HepG2 (cell line): ENCODE measurements at regions not wholly inside any gene's neighbourhood (a gene's known extent, or its start where the extent isn't known, plus 50 kb on each side); places are given as distances from the start of the nearest gene placed in this dataset.

Experiments used
- ATAC-seq: fragments of 200-7000 bp; cut with Tn5 transposase; 3 replicates; pipeline ENCODE4 v1.9.1; 2020; ENCODE audit warnings: mild to moderate bottlenecking, moderate library complexity
- BruUV-seq: library from RNA; stranded (reverse); fragments of 400-500 nt; replicated peaks from 2 replicates; lab custom pipeline; 2021; lab: Mats Ljungman, UMichigan
- CTCF ChIA-PET: fragments of 300-600 bp; formaldehyde crosslinking; extraction: SDS; loops from one replicate; lab custom pipeline; 2021; ENCODE audit warnings: low total read pairs, inconsistent platforms, low intra/inter-chr PET ratio; lab: Yijun Ruan, JAX
- POLR2A ChIA-PET: fragments of 350-600 bp; sonication (Branson Sonifier 250); formaldehyde crosslinking; loops from one replicate; lab custom pipeline; 2020; ENCODE audit warnings: antibody characterized with exemption, inconsistent platforms; lab: Yijun Ruan, JAX
- DNase-seq: peaks from one replicate; pipeline ENCODE4 v3.0.0-alpha.2; 2015; ENCODE audit warnings: low spot score
- FAIRE-seq: peaks from 3 replicates; lab custom pipeline; 2011; peaks lifted over from hg19 to GRCh38; lab: Jason Lieb, UNC
- H2AFZ ChIP-seq: one replicate; pipeline ENCODE4 v1.6.1; 2011; ENCODE audit warnings: low read length, inconsistent platforms
- H3K27ac ChIP-seq: fragments of 300-600 bp; 3 replicates; pipeline ENCODE4 v1.8.0; 2011; ENCODE audit warnings: mixed run types, mild to moderate bottlenecking, mixed read lengths, low read length, inconsistent platforms; ENCODE audit not compliant: insufficient read depth; ENCODE audit errors: extremely low read length
- H3K27me3 ChIP-seq, 2 experiments: fragments of 200-600 bp in 1 of 2; 2 replicates in 1 of 2; 3 replicates in 1 of 2; pipeline versions ENCODE4 v1.6.0 to v1.8.0; 2011; ENCODE audit warnings: low read length in 2 of 2, mild to moderate bottlenecking in 2 of 2, moderate library complexity in 2 of 2, inconsistent platforms in 1 of 2; ENCODE audit not compliant: insufficient read depth in 2 of 2, control insufficient read depth in 1 of 2
- H3K36me3 ChIP-seq, 2 experiments: fragments of 200-600 bp in 1 of 2; replicated peaks in 1 of 2; 2 replicates in 1 of 2; 3 replicates in 1 of 2; pipeline versions ENCODE4 v1.5.1 to v1.8.0; 2011; ENCODE audit warnings: low read length in 2 of 2, inconsistent platforms in 1 of 2; ENCODE audit not compliant: insufficient read depth in 2 of 2, control insufficient read depth in 1 of 2
- H3K4me1 ChIP-seq: 2 replicates; pipeline ENCODE4 v1.5.1; 2012; ENCODE audit warnings: low read length, inconsistent platforms; ENCODE audit not compliant: insufficient read depth
- H3K4me2 ChIP-seq: 2 replicates; pipeline ENCODE4 v1.6.0; 2011; ENCODE audit warnings: low read depth, low read length, inconsistent platforms
- H3K4me3 ChIP-seq, 3 experiments: fragments of 200-600 bp in 1 of 3; sonication (generic), shearing (Covaris generic) in 1 of 3; replicated peaks in 1 of 3; 2 replicates each; pipeline ENCODE4 v1.5.1; 2011 to 2016; ENCODE audit warnings: low read length in 3 of 3, inconsistent platforms in 2 of 3, low read depth in 2 of 3, mild to moderate bottlenecking in 2 of 3, control low read depth in 1 of 3, mixed read lengths in 1 of 3; ENCODE audit not compliant: insufficient read depth in 1 of 3
- H3K79me2 ChIP-seq: one replicate; pipeline ENCODE4 v1.6.1; 2011; ENCODE audit warnings: low read length, inconsistent platforms; ENCODE audit not compliant: insufficient read depth
- H3K9ac ChIP-seq: 2 replicates; pipeline ENCODE4 v1.6.0; 2011; ENCODE audit warnings: mild to moderate bottlenecking, low read depth, low read length, inconsistent platforms; ENCODE audit not compliant: insufficient read depth
- H3K9me3 ChIP-seq: 2 replicates; pipeline ENCODE4 v1.5.1; 2012; ENCODE audit warnings: mild to moderate bottlenecking, low read length
- H4K20me1 ChIP-seq: 2 replicates; pipeline ENCODE4 v1.6.0; 2011; ENCODE audit warnings: inconsistent platforms, mild to moderate bottlenecking, low read length, moderate library complexity; ENCODE audit not compliant: insufficient read depth
- CTCF ChIP-seq: sonication (generic); formaldehyde crosslinking; IDR thresholded peaks from 2 replicates; pipeline ENCODE4 v1.5.0; 2020; ENCODE audit warnings: mild to moderate bottlenecking, missing genetic modification reagents, moderate library complexity
- E2F5 ChIP-seq: sonication (generic); formaldehyde crosslinking; conservative IDR thresholded peaks from 2 replicates; pipeline ENCODE4 v1.4.0; 2020; ENCODE audit warnings: missing genetic modification reagents
- MLXIP ChIP-seq: sonication (generic); formaldehyde crosslinking; IDR thresholded peaks from 2 replicates; pipeline ENCODE4 v1.9.0; 2021; ENCODE audit warnings: missing genetic modification reagents, borderline replicate concordance
- NFKBIZ ChIP-seq: IDR thresholded peaks from 2 replicates; pipeline ENCODE4 v1.6.1; 2018; ENCODE audit warnings: missing genetic modification reagents, missing compliant biosample characterization
- RARG ChIP-seq: sonication (generic); formaldehyde crosslinking; IDR thresholded peaks from 2 replicates; pipeline ENCODE4 v1.4.0; 2020; ENCODE audit warnings: low read depth, mild to moderate bottlenecking, missing genetic modification reagents
- RELA ChIP-seq: sonication (generic); formaldehyde crosslinking; IDR thresholded peaks from 2 replicates; pipeline ENCODE4 v1.4.0; 2020; ENCODE audit warnings: missing genetic modification reagents
- SMAD1 ChIP-seq: sonication (generic); formaldehyde crosslinking; IDR thresholded peaks from 2 replicates; pipeline ENCODE4 v1.4.0; 2020; ENCODE audit warnings: missing genetic modification reagents, low read depth, mild to moderate bottlenecking, borderline replicate concordance
- ZNF138 ChIP-seq: sonication (generic); formaldehyde crosslinking; IDR thresholded peaks from 2 replicates; pipeline ENCODE4 v1.5.0; 2020; ENCODE audit warnings: mild to moderate bottlenecking, low read depth, missing genetic modification reagents
- ZNF567 ChIP-seq: sonication (generic); formaldehyde crosslinking; IDR thresholded peaks from 2 replicates; pipeline ENCODE4 v1.8.1; 2023; ENCODE audit warnings: mild to moderate bottlenecking, missing genetic modification reagents, borderline replicate concordance
- ZNF724P ChIP-seq: sonication (generic); formaldehyde crosslinking; IDR thresholded peaks from 2 replicates; pipeline ENCODE4 v1.8.0; 2022; ENCODE audit warnings: missing genetic modification reagents, borderline replicate concordance
- ZNF780A ChIP-seq: sonication (generic); formaldehyde crosslinking; IDR thresholded peaks from 2 replicates; pipeline ENCODE4 v1.8.0; 2022; ENCODE audit warnings: mild to moderate bottlenecking, missing genetic modification reagents, moderate library complexity
- WGBS: methylation state at CpG from one replicate; pipeline ENCODE4 v1.1.6; 2017; ENCODE audit warnings: low lambda C conversion rate; 5-methylcytosine and 5-hydroxymethylcytosine counted together
- in situ Hi-C: cut with HindIII; loops from 2 replicates; pipeline ENCODE4 v1.10.0; 2017; ENCODE audit warnings: low pct_unique_long_range_greater_than_20kb; ENCODE audit not compliant: extremely low pct_ligation_motif_present
- intact Hi-C: fragments of 100-400 bp; cut with micrococcal nuclease; formaldehyde crosslinking; loops from one replicate; pipeline ENCODE4 v1.10.0; 2022; ENCODE audit not compliant: unreplicated experiment
- TF ChIP-seq, protein P1 (sequence below): sonication (generic); formaldehyde crosslinking; IDR thresholded peaks from 2 replicates; pipeline ENCODE4 v1.5.1; 2020; ENCODE audit warnings: mild to moderate bottlenecking, missing genetic modification reagents

DNA sequence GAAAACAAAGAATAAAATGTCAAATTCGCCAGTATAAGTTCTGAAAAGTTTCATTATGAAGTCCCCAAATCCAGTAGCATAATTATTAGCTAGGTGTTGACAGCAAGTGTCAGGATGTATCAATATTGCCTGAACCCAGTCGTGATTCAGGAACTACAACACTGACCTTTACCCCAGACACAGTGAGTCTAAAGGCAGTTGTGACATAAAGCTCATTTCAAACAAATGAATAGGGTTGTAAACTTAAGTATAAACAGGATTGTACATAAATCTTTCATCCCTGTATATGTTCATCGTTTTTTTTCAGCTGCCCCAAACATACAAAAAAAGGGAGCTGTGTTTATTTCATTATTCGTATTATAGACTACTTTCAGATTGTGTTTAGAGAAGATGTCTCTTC, 385.7 kb downstream of the PLK2 start:
- no peak for FAIRE-seq
- H3K36me3 ChIP-seq = no peaks in the 10 kb centered on the region
- no peaks in the 10 kb centered on the region for H3K9me3 ChIP-seq
- no peak for DNase-seq
- H4K20me1 ChIP-seq = no peaks in the 10 kb centered on the region
- no peak overlapping the region for H3K9ac ChIP-seq
- intact Hi-C loops = no loop called here
- in situ Hi-C loops = no loop called here
- no peaks in the 10 kb centered on the region for H3K79me2 ChIP-seq
- no peaks in the 10 kb centered on the region for H3K4me1 ChIP-seq
- 6% methylated on average over 4 of the region's 4 CpGs for WGBS
- ChIA-PET CTCF (no interaction called here), POLR2A (no interaction called here)
- H3K4me3 ChIP-seq = no peak overlapping the region
- no peak overlapping the region for H3K27ac ChIP-seq
- TF ChIP-seq ZNF780A (CRISPR knock-in tag) (no peak), E2F5 (CRISPR knock-in tag) (no peak), ZNF567 (CRISPR knock-in tag) (no peak), RARG (CRISPR knock-in tag) (no peak), ZNF138 (no peak), NFKBIZ (CRISPR knock-in tag) (no peak), ZNF724P (CRISPR knock-in tag) (no peak), SMAD1 (CRISPR knock-in tag) (no peak), MLXIP (no peak), CTCF (CRISPR knock-in tag) (no peak), RELA (CRISPR knock-in tag) (no peak)
- TF ChIP-seq, protein P1, sequence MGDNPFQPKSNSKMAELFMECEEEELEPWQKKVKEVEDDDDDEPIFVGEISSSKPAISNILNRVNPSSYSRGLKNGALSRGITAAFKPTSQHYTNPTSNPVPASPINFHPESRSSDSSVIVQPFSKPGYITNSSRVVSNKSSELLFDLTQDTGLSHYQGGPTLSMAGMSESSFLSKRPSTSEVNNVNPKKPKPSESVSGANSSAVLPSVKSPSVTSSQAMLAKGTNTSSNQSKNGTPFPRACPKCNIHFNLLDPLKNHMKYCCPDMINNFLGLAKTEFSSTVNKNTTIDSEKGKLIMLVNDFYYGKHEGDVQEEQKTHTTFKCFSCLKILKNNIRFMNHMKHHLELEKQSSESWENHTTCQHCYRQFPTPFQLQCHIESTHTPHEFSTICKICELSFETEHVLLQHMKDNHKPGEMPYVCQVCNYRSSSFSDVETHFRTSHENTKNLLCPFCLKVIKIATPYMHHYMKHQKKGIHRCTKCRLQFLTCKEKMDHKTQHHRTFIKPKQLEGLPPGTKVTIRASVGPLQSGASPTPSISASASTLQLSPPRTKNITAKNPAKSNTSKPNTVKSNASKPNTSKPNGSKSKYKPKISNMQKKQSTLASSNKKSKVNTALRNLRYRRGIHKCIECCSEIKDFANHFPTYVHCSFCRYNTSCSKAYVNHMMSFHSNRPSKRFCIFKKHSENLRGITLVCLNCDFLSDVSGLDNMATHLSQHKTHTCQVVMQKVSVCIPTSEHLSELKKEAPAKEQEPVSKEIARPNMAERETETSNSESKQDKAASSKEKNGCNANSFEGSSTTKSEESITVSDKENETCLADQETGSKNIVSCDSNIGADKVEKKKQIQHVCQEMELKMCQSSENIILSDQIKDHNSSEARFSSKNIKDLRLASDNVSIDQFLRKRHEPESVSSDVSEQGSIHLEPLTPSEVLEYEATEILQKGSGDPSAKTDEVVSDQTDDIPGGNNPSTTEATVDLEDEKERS (CRISPR knock-in tag) = no peak
- no peak overlapping the region for H3K4me2 ChIP-seq
- H2AFZ ChIP-seq = no peak overlapping the region
- no peak for ATAC-seq
- H3K27me3 ChIP-seq = no peaks in the 10 kb centered on the region
- no TSS peak for BruUV-seq
